ENCODE measurements at regions not wholly inside any gene's neighbourhood (a gene's known extent, or its start where the extent isn't known, plus 50 kb on each side); places are given as distances from the start of the nearest gene placed in this dataset.

- Histone ChIP-seq H3K4me3 (no peak overlapping the region), H3K27ac (no peak overlapping the region)
- TF ChIP-seq CTCF (IDR thresholded peaks at IDR 0.05): no peak
- no peak for DNase-seq (ENCODE audit: low spot score)
Measured at GRCh38 chr12:127711108-127711507, 555.9 kb upstream of the TMEM132C start.

- no peak overlapping the region for H3K27ac ChIP-seq
- TF ChIP-seq CTCF (IDR thresholded peaks at IDR 0.05): no peak
- no peak for DNase-seq (ENCODE audit: low spot score)
Measured at GRCh38 chr12:127712561-127712960, 554.4 kb upstream of the TMEM132C start.

GRCh38 chr12:127716166-127716565, 550.8 kb upstream of the TMEM132C start:
- no peak overlapping the region for H3K4me3 ChIP-seq
- no peak overlapping the region for H3K27ac ChIP-seq
- TF ChIP-seq CTCF (IDR thresholded peaks at IDR 0.05): no peak
- DNase-seq (ENCODE audit: low spot score): no peak

More at GRCh38 chr12:127712561-127712960, 554.4 kb upstream of the TMEM132C start:
- H3K4me3 ChIP-seq: no peak overlapping the region

GRCh38 chr12:127717278-127717677, 549.7 kb upstream of the TMEM132C start:
- no peak for DNase-seq (ENCODE audit: low spot score)
- no peak overlapping the region for H3K4me3 ChIP-seq
- TF ChIP-seq CTCF (IDR thresholded peaks at IDR 0.05): no peak
- H3K27ac ChIP-seq: no peak overlapping the region

GRCh38 chr12:127720334-127720733, 546.6 kb upstream of the TMEM132C start:
- DNase-seq (ENCODE audit: low spot score): no peak
- Histone ChIP-seq H3K27ac (no peak overlapping the region), H3K4me3 (no peak overlapping the region)
- no peak for TF ChIP-seq CTCF (IDR thresholded peaks at IDR 0.05)

GRCh38 chr12:127722611-127723010, 544.4 kb upstream of the TMEM132C start:
- H3K27ac ChIP-seq: no peak overlapping the region

More at GRCh38 chr12:127722611-127723010, 544.4 kb upstream of the TMEM132C start:
- DNase-seq (ENCODE audit: low spot score): no peak
- no peak for TF ChIP-seq CTCF (IDR thresholded peaks at IDR 0.05)
- H3K4me3 ChIP-seq: no peak overlapping the region

Measured in coronary artery (tissue), 2 donors.